ENCODE measurements at regions not wholly inside any gene's neighbourhood (a gene's known extent, or its start where the extent isn't known, plus 50 kb on each side); places are given as distances from the start of the nearest gene placed in this dataset.

- Mint-ChIP-seq H3K27ac (no peak overlapping the region), H3K4me3 (no peak overlapping the region), H3K27me3 (peaks cover 8% of the 10 kb centered on the region), H3K4me1 (no peaks in the 10 kb centered on the region), H3K36me3 (ENCODE audit: low read depth) (no peaks in the 10 kb centered on the region), H3K9me3 (no peaks in the 10 kb centered on the region)
- no peak for TF ChIP-seq CTCF (IDR thresholded peaks at IDR 0.05)
- POLR2A ChIA-PET: no interaction called here
- CTCF ChIA-PET: no interaction called here
- intact Hi-C loops (cut with micrococcal nuclease): no loop called here
- ATAC-seq (ENCODE audit: low read depth) (no peak), DNase-seq (no peak)
Observed at GRCh38 chr7:25680636-25681035, 452.4 kb upstream of the NPVF start.

DNA sequence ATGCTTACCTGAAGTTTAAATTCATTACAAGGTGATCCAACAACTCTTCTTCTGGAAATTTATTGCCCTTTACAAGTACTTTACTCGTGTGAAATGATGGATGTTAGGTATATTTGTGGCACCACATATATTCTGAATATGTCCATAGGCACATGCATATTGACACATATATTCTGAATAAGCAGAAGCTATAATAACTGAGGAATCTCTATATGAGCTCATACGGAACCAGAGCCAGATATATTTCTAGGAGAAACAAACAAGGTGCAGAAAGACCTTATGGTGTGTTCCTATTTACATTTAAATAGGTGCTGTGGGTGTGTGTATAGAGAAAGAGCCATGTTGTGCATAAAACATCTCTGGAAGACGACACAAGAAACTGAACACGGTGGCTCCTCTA lies 456.1 kb upstream of the NPVF start:
- DNase-seq (no peak), ATAC-seq (ENCODE audit: low read depth) (no peak)
- ChIA-PET CTCF (no interaction called here), POLR2A (no interaction called here)
- Mint-ChIP-seq H3K9me3 (no peaks in the 10 kb centered on the region), H3K4me3 (no peak overlapping the region), H3K27me3 (peaks cover 22% of the 10 kb centered on the region), H3K27ac (no peak overlapping the region), H3K4me1 (no peaks in the 10 kb centered on the region), H3K36me3 (ENCODE audit: low read depth) (no peaks in the 10 kb centered on the region)
- TF ChIP-seq CTCF (IDR thresholded peaks at IDR 0.05): no peak
- intact Hi-C loops (cut with micrococcal nuclease): no loop called here

DNA sequence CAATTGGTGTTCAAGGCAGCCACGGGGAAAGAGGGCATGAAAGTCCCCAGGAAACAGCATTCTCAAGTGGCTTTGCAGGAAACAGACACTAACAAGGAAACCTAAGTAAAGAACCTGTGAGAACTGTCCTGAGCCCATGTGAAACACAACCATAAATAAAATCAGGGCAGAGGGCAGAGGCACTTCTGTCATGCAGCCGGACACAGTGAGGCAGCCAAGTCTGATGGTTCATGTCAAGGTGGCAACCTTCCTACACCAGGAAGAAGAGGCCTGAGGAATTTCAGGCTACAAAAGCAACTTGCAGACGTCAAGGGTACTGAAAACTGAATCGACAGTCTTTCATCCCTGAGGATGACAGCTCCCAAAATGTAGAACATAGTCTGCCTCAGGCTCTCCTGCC lies 458.2 kb upstream of the NPVF start:
- Mint-ChIP-seq H3K4me3 (no peak overlapping the region), H3K36me3 (ENCODE audit: low read depth) (no peaks in the 10 kb centered on the region), H3K27ac (no peak overlapping the region), H3K9me3 (no peaks in the 10 kb centered on the region), H3K4me1 (no peaks in the 10 kb centered on the region), H3K27me3 (peaks cover 22% of the 10 kb centered on the region)
- intact Hi-C loops (cut with micrococcal nuclease): no loop called here
- TF ChIP-seq CTCF (IDR thresholded peaks at IDR 0.05): no peak
- DNase-seq: no peak
- ChIA-PET POLR2A (no interaction called here), CTCF (no interaction called here)
- no peak for ATAC-seq (ENCODE audit: low read depth)

DNA sequence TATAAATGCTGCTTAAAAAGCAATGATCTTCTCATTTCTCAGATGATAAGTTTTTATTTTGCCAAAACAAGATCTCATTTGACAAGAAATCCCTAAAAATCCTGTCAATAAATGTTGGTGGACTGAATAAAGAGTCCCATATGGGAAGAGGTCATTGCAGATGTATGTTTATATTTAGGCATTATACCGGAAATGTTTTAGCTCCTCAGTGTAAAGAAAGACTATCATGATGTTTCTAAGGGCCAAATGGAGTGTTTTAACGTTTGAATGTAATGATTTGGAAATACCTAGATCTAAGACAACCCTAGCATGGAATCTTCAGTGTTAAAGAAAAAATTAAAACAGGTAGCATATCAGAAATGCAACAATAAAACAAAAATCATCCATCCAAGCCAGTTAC lies 457.8 kb upstream of the NFE2L3 start:
- Mint-ChIP-seq H3K4me3 (no peak overlapping the region), H3K36me3 (ENCODE audit: low read depth) (no peaks in the 10 kb centered on the region), H3K27me3 (peaks cover 5% of the 10 kb centered on the region), H3K4me1 (no peaks in the 10 kb centered on the region), H3K27ac (no peak overlapping the region), H3K9me3 (no peaks in the 10 kb centered on the region)
- DNase-seq (no peak), ATAC-seq (ENCODE audit: low read depth) (no peak)
- POLR2A ChIA-PET: no interaction called here
- intact Hi-C loops (cut with micrococcal nuclease): no loop called here
- CTCF ChIA-PET: no interaction called here
- TF ChIP-seq CTCF (IDR thresholded peaks at IDR 0.05): no peak

GRCh38 chr7:25694699-25695098 lies 457.3 kb upstream of the NFE2L3 start:
- CTCF ChIA-PET: no interaction called here

More at GRCh38 chr7:25694699-25695098, 457.3 kb upstream of the NFE2L3 start:
- Mint-ChIP-seq H3K9me3 (no peaks in the 10 kb centered on the region), H3K4me3 (no peak overlapping the region), H3K27ac (no peak overlapping the region), H3K4me1 (no peaks in the 10 kb centered on the region), H3K27me3 (peaks cover 5% of the 10 kb centered on the region), H3K36me3 (ENCODE audit: low read depth) (no peaks in the 10 kb centered on the region)
- TF ChIP-seq CTCF (IDR thresholded peaks at IDR 0.05): no peak
- intact Hi-C loops (cut with micrococcal nuclease): no loop called here
- POLR2A ChIA-PET: no interaction called here
- DNase-seq: no peak
- ATAC-seq (ENCODE audit: low read depth): no peak
